Neural cell (in vitro differentiated cells): ENCODE measurements at regions not wholly inside any gene's neighbourhood (a gene's known extent, or its start where the extent isn't known, plus 50 kb on each side); places are given as distances from the start of the nearest gene placed in this dataset.

ENCODE experiments used
- EP300 ChIP-seq: fragments of 450-650 bp; conservative IDR thresholded peaks from 2 replicates; pipeline ENCODE4 v1.6.1; 2014; ENCODE audit warnings: antibody characterized with exemption, mild to moderate bottlenecking, moderate library complexity; ENCODE audit not compliant: poor library complexity, severe bottlenecking
- EZH2 ChIP-seq: fragments of 200-600, 300-800 bp; shearing (Covaris generic), sonication (generic); IDR thresholded peaks from 2 replicates; pipeline ENCODE4 v1.6.1; 2014; ENCODE audit warnings: antibody characterized with exemption, low read length, borderline replicate concordance, mild to moderate bottlenecking; ENCODE audit not compliant: insufficient read depth, poor library complexity, severe bottlenecking
- POLR2AphosphoS5 ChIP-seq: IDR thresholded peaks from 2 replicates; pipeline ENCODE4 v1.6.1; 2012
- RAD21 ChIP-seq: fragments of 450-650 bp; conservative IDR thresholded peaks from 2 replicates; pipeline ENCODE4 v1.6.1; 2014; ENCODE audit warnings: antibody characterized with exemption, mild to moderate bottlenecking, moderate library complexity
- TF ChIP-seq, protein P1 (sequence below): fragments of 450-650 bp; IDR thresholded peaks from 2 replicates; pipeline ENCODE4 v1.5.1; 2014; ENCODE audit warnings: antibody characterized with exemption, mild to moderate bottlenecking, moderate library complexity; ENCODE audit not compliant: poor library complexity, severe bottlenecking
- TF ChIP-seq, protein P2 (sequence below): IDR thresholded peaks from 2 replicates; pipeline ENCODE4 v1.6.1; 2012; ENCODE audit warnings: borderline replicate concordance

GRCh38 chr13:50735071-50735470 lies 108.4 kb downstream of the DLEU7 start:
- no peak for TF ChIP-seq POLR2AphosphoS5
- no peak for TF ChIP-seq EP300
- no peak for TF ChIP-seq EZH2
- TF ChIP-seq, protein P1, sequence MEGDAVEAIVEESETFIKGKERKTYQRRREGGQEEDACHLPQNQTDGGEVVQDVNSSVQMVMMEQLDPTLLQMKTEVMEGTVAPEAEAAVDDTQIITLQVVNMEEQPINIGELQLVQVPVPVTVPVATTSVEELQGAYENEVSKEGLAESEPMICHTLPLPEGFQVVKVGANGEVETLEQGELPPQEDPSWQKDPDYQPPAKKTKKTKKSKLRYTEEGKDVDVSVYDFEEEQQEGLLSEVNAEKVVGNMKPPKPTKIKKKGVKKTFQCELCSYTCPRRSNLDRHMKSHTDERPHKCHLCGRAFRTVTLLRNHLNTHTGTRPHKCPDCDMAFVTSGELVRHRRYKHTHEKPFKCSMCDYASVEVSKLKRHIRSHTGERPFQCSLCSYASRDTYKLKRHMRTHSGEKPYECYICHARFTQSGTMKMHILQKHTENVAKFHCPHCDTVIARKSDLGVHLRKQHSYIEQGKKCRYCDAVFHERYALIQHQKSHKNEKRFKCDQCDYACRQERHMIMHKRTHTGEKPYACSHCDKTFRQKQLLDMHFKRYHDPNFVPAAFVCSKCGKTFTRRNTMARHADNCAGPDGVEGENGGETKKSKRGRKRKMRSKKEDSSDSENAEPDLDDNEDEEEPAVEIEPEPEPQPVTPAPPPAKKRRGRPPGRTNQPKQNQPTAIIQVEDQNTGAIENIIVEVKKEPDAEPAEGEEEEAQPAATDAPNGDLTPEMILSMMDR = no peak
- TF ChIP-seq, protein P2, sequence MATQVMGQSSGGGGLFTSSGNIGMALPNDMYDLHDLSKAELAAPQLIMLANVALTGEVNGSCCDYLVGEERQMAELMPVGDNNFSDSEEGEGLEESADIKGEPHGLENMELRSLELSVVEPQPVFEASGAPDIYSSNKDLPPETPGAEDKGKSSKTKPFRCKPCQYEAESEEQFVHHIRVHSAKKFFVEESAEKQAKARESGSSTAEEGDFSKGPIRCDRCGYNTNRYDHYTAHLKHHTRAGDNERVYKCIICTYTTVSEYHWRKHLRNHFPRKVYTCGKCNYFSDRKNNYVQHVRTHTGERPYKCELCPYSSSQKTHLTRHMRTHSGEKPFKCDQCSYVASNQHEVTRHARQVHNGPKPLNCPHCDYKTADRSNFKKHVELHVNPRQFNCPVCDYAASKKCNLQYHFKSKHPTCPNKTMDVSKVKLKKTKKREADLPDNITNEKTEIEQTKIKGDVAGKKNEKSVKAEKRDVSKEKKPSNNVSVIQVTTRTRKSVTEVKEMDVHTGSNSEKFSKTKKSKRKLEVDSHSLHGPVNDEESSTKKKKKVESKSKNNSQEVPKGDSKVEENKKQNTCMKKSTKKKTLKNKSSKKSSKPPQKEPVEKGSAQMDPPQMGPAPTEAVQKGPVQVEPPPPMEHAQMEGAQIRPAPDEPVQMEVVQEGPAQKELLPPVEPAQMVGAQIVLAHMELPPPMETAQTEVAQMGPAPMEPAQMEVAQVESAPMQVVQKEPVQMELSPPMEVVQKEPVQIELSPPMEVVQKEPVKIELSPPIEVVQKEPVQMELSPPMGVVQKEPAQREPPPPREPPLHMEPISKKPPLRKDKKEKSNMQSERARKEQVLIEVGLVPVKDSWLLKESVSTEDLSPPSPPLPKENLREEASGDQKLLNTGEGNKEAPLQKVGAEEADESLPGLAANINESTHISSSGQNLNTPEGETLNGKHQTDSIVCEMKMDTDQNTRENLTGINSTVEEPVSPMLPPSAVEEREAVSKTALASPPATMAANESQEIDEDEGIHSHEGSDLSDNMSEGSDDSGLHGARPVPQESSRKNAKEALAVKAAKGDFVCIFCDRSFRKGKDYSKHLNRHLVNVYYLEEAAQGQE = no peak
- TF ChIP-seq RAD21 = no peak
